GM12873 (cell line): ENCODE measurements at regions not wholly inside any gene's neighbourhood (a gene's known extent, or its start where the extent isn't known, plus 50 kb on each side); places are given as distances from the start of the nearest gene placed in this dataset.

ENCODE experiments used
- TF ChIP-seq, protein P1 (sequence below): IDR thresholded peaks from 2 replicates; pipeline ENCODE4 v1.5.1; 2012; ENCODE audit warnings: low read depth, mild to moderate bottlenecking, moderate library complexity, low read length, control low read depth; ENCODE audit not compliant: insufficient read depth; ENCODE audit errors: missing control alignments

DNA sequence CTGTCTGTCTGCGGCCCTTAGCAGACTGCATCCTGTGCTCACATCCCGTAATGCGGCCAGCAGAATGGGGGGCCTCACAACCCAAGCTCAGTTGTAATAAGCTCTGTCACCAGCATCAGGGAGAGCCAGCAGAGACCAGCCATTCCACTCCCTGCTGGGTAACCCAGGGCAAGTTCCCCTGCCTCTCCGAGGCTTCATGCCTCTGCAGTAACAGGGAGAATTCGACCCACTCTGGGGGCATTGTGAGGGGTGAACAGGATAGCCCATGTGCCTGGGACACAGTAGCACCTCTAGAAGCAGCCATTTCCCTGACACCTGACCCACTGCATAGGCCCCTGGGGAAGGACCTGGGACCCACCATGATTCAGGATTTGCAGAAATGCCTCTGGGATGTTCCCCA lies 461.2 kb downstream of the MATN1 start:
- TF ChIP-seq, protein P1, sequence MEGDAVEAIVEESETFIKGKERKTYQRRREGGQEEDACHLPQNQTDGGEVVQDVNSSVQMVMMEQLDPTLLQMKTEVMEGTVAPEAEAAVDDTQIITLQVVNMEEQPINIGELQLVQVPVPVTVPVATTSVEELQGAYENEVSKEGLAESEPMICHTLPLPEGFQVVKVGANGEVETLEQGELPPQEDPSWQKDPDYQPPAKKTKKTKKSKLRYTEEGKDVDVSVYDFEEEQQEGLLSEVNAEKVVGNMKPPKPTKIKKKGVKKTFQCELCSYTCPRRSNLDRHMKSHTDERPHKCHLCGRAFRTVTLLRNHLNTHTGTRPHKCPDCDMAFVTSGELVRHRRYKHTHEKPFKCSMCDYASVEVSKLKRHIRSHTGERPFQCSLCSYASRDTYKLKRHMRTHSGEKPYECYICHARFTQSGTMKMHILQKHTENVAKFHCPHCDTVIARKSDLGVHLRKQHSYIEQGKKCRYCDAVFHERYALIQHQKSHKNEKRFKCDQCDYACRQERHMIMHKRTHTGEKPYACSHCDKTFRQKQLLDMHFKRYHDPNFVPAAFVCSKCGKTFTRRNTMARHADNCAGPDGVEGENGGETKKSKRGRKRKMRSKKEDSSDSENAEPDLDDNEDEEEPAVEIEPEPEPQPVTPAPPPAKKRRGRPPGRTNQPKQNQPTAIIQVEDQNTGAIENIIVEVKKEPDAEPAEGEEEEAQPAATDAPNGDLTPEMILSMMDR = no peak

DNA sequence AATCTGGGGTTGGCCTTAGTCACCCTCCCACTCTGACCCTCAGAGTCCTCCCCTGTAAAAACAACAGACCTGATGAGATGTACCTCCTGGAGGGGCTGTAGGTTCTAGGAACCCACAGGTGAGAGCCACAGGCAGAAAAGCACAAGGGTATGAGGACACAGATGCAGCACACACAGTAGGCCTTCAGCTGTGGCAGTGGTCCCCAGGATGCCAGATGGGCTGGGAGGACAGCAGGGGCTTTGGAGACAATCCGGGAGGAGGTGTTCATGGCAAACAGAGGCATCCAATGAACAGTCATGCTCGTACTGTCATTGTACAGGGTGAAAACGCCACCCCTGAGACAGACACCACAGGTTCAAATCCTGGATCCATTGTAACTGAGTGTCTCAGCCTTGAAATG lies 463.1 kb downstream of the MATN1 start:
- TF ChIP-seq, protein P1 = no peak

DNA sequence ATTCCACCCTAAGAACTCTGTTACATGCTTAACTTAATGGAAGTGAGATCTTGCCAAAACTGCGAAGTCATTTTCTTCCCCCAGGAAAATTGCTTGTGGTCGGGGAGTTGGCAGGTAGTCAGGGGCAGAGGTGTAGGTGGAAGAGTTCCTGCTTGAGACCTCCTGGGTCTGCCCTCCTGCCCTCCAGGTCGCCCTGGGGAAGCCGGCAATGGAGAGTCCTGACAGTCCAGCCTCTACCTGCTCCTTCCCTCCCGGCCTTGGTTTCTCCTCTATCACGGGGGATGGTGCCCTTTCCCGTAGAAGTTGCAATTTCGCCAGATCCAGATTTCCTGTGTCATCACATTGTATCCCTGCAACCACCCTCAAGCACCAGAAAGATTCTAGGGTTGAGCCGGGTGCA lies 463.8 kb downstream of the MATN1 start:
- TF ChIP-seq, protein P1 = no peak

DNA sequence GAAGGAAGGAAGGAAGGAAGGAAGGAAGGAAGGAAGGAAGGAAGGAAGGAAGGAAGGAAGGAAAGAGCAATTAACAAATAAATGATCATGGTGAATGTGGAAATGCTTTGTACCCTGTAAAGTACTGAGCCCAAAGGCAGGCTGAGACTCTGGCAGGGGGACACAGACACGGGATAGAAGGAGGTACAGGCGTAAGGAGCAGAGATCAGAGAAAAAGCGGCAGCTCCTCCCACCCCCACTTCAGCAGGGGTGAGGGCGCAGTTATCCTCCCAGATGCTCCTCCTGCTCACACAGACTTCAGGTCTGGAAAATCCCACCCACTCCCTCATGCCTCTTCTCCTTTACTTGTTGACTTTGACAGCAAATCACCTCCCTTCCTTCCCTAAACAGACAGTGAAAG lies 464.5 kb downstream of the MATN1 start:
- TF ChIP-seq, protein P1 = no peak

DNA sequence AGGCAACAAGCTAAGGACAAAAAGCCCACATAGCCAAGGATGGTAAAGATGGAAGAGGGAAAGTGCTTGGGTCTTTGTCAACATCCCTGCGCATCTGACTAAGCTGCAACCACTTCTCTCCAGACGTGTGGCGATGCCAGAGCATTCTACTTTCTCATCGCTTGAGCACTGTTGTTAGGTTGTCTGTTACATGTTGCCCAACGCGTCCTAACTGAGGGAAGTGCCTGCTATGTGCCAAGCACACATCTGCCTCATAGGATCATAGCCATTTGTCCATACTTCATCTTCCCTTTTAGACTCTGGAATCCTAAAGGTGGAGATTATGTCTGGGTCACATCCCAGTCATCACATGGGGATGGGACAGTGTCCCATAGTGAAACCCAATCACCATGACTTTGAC lies 464.9 kb downstream of the MATN1 start:
- TF ChIP-seq, protein P1 = no peak

DNA sequence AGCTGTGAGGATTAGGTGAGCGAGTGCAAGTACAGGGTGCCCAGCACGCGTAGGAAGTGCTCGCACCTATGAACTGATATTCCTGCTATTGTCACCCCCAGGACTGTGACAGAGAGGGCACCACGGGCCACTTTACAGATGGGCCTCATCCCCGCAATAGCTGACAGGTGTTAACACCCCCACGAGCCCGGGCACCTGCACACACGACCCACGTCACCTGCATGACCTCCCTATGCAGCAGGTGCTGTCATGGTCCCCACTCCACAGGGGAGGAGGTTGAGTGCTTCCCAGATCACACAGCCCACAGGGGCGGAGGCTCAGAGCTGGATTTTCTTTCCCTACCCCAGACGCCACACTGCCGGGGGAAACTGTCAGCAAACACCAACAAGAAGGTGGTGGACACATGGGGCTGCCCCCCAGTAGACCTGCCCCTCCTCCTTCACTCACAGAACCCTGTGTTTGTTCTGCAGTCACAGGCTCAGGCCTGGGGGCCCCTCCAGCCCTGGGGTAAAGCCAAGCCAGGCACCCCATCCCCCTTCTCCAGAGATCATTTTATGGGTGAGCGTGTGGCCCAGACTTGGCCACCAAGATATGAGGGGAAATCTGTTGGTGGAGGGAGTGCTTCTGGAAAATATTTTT lies 465.5 kb downstream of the MATN1 start:
- TF ChIP-seq, protein P1 = no peak

DNA sequence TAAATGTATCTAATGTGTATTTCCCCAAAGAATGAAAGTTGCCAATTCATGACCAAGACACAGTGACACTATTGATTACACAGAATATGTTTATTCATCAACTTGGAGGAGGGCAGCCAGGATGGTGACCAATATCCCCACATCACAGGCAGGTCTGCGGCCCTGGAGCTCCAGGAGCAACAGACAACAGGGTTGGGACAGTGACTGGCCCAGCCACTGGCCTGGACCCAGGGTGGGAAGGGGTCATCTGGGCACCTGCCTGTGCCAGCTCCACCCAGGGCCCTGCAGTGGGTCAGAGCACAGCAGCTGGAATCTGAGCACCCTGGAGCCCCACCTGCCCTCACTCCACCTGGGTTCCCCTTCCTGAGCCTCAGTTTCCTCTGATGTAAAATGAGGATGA lies 466.1 kb downstream of the MATN1 start:
- TF ChIP-seq, protein P1 = no peak
